Calu3 (cell line): ENCODE measurements at regions not wholly inside any gene's neighbourhood (a gene's known extent, or its start where the extent isn't known, plus 50 kb on each side); places are given as distances from the start of the nearest gene placed in this dataset.
"Not testable (repeated sequence)": the region's sequence is repeated elsewhere in the genome, so short reads cannot be mapped to it uniquely, and the experiment has no call there.

ENCODE experiments used
- BruUV-seq: library from RNA; stranded (reverse); fragments of 400-500 nt; replicated peaks from 2 replicates; lab custom pipeline; 2021; lab: Mats Ljungman, UMichigan
- CTCF ChIA-PET: fragments of 300-600 bp; sonication (Branson Sonifier 250); formaldehyde crosslinking; loops from one replicate; lab custom pipeline; 2022; ENCODE audit warnings: antibody characterized with exemption; lab: Charles Lee
- DNase-seq: peaks from one replicate; pipeline ENCODE4 v3.0.0; 2022
- H3K27ac Mint-ChIP-seq: one replicate; pipeline ENCODE4 v1.8.0; 2022; ENCODE audit warnings: mixed read lengths; ENCODE audit not compliant: unreplicated experiment
- H3K27me3 Mint-ChIP-seq: one replicate; pipeline ENCODE4 v1.8.0; 2022; ENCODE audit warnings: mixed read lengths; ENCODE audit not compliant: unreplicated experiment
- H3K36me3 Mint-ChIP-seq: one replicate; pipeline ENCODE4 v1.8.0; 2022; ENCODE audit warnings: mild to moderate bottlenecking, moderate library complexity, mixed read lengths; ENCODE audit not compliant: insufficient read depth, unreplicated experiment
- H3K4me1 Mint-ChIP-seq: one replicate; pipeline ENCODE4 v1.8.0; 2022; ENCODE audit warnings: mild to moderate bottlenecking, low read depth, mixed read lengths; ENCODE audit not compliant: unreplicated experiment
- H3K4me3 Mint-ChIP-seq: one replicate; pipeline ENCODE4 v1.8.0; 2022; ENCODE audit warnings: mild to moderate bottlenecking, low read depth, moderate library complexity, mixed read lengths; ENCODE audit not compliant: unreplicated experiment
- H3K9me3 Mint-ChIP-seq: one replicate; pipeline ENCODE4 v1.8.0; 2022; ENCODE audit warnings: low read depth, mixed read lengths; ENCODE audit not compliant: unreplicated experiment
- CTCF ChIP-seq: fragments of 200-600 bp; IDR thresholded peaks from one replicate; pipeline ENCODE4 v1.8.0; 2022; ENCODE audit warnings: antibody characterized with exemption; ENCODE audit not compliant: unreplicated experiment
- intact Hi-C: fragments of 100-400 bp; cut with micrococcal nuclease; formaldehyde crosslinking; loops from one replicate; pipeline ENCODE4 v1.10.0; 2022; ENCODE audit not compliant: unreplicated experiment

- Mint-ChIP-seq H3K9me3 (no peaks in the 10 kb centered on the region), H3K4me3 (no peak overlapping the region), H3K27ac (no peak overlapping the region), H3K36me3 (no peaks in the 10 kb centered on the region), H3K27me3 (no peaks in the 10 kb centered on the region), H3K4me1 (no peaks in the 10 kb centered on the region)
- DNase-seq = no peak
- intact Hi-C loops = no loop called here
- TF ChIP-seq CTCF = no peak
- CTCF ChIA-PET = no interaction called here
- no TSS peak for BruUV-seq
Measured at GRCh38 chr13:72617186-72617585, 110.2 kb downstream of the MZT1 start.

- H3K4me3 Mint-ChIP-seq, DNase-seq, H3K9me3 Mint-ChIP-seq, intact Hi-C loops, H3K27ac Mint-ChIP-seq, H3K27me3 Mint-ChIP-seq, CTCF ChIA-PET, H3K4me1 Mint-ChIP-seq, H3K36me3 Mint-ChIP-seq, BruUV-seq: not testable (repeated sequence)
Measured at GRCh38 chr13:72610251-72610891, 117.1 kb downstream of the MZT1 start.

- CTCF ChIA-PET = no interaction called here
- TF ChIP-seq CTCF = no peak
- H3K27me3 Mint-ChIP-seq = no peaks in the 10 kb centered on the region
Measured at GRCh38 chr13:72599178-72599743, 128.2 kb downstream of the MZT1 start.

GRCh38 chr13:72590091-72590740 lies 137.2 kb downstream of the MZT1 start:
- CTCF ChIA-PET = no interaction called here
- H3K27me3 Mint-ChIP-seq = no peaks in the 10 kb centered on the region

More at GRCh38 chr13:72599178-72599743, 128.2 kb downstream of the MZT1 start:
- intact Hi-C loops = no loop called here
- no peak overlapping the region for H3K4me3 Mint-ChIP-seq
- H3K27ac Mint-ChIP-seq = no peak overlapping the region
- H3K9me3 Mint-ChIP-seq = no peaks in the 10 kb centered on the region
- no peaks in the 10 kb centered on the region for H3K4me1 Mint-ChIP-seq
- H3K36me3 Mint-ChIP-seq = no peaks in the 10 kb centered on the region
- DNase-seq = no peak
- BruUV-seq = no TSS peak

More at GRCh38 chr13:72590091-72590740, 137.2 kb downstream of the MZT1 start:
- BruUV-seq = no TSS peak
- no peaks in the 10 kb centered on the region for H3K4me1 Mint-ChIP-seq
- H3K9me3 Mint-ChIP-seq = no peaks in the 10 kb centered on the region
- no peak for DNase-seq
- no peak overlapping the region for H3K27ac Mint-ChIP-seq
- H3K4me3 Mint-ChIP-seq = no peak overlapping the region
- intact Hi-C loops = no loop called here
- TF ChIP-seq CTCF = no peak
- no peaks in the 10 kb centered on the region for H3K36me3 Mint-ChIP-seq
